HepG2 (cell line): ENCODE measurements at regions not wholly inside any gene's neighbourhood (a gene's known extent, or its start where the extent isn't known, plus 50 kb on each side); places are given as distances from the start of the nearest gene placed in this dataset.

ENCODE experiments used
- ATAC-seq: fragments of 200-7000 bp; cut with Tn5 transposase; 3 replicates; pipeline ENCODE4 v1.9.1; 2020; ENCODE audit warnings: mild to moderate bottlenecking, moderate library complexity
- BruUV-seq: library from RNA; stranded (reverse); fragments of 400-500 nt; replicated peaks from 2 replicates; lab custom pipeline; 2021; lab: Mats Ljungman, UMichigan
- CTCF ChIA-PET: fragments of 300-600 bp; formaldehyde crosslinking; extraction: SDS; loops from one replicate; lab custom pipeline; 2021; ENCODE audit warnings: low total read pairs, inconsistent platforms, low intra/inter-chr PET ratio; lab: Yijun Ruan, JAX
- POLR2A ChIA-PET: fragments of 350-600 bp; sonication (Branson Sonifier 250); formaldehyde crosslinking; loops from one replicate; lab custom pipeline; 2020; ENCODE audit warnings: antibody characterized with exemption, inconsistent platforms; lab: Yijun Ruan, JAX
- DNase-seq: peaks from one replicate; pipeline ENCODE4 v3.0.0-alpha.2; 2015; ENCODE audit warnings: low spot score
- FAIRE-seq: peaks from 3 replicates; lab custom pipeline; 2011; peaks lifted over from hg19 to GRCh38; lab: Jason Lieb, UNC
- H2AFZ ChIP-seq: one replicate; pipeline ENCODE4 v1.6.1; 2011; ENCODE audit warnings: low read length, inconsistent platforms
- H3K27ac ChIP-seq: fragments of 300-600 bp; 3 replicates; pipeline ENCODE4 v1.8.0; 2011; ENCODE audit warnings: mixed run types, mild to moderate bottlenecking, mixed read lengths, low read length, inconsistent platforms; ENCODE audit not compliant: insufficient read depth; ENCODE audit errors: extremely low read length
- H3K27me3 ChIP-seq, 2 experiments: fragments of 200-600 bp in 1 of 2; 2 replicates in 1 of 2; 3 replicates in 1 of 2; pipeline versions ENCODE4 v1.6.0 to v1.8.0; 2011; ENCODE audit warnings: low read length in 2 of 2, mild to moderate bottlenecking in 2 of 2, moderate library complexity in 2 of 2, inconsistent platforms in 1 of 2; ENCODE audit not compliant: insufficient read depth in 2 of 2, control insufficient read depth in 1 of 2
- H3K36me3 ChIP-seq, 2 experiments: fragments of 200-600 bp in 1 of 2; replicated peaks in 1 of 2; 2 replicates in 1 of 2; 3 replicates in 1 of 2; pipeline versions ENCODE4 v1.5.1 to v1.8.0; 2011; ENCODE audit warnings: low read length in 2 of 2, inconsistent platforms in 1 of 2; ENCODE audit not compliant: insufficient read depth in 2 of 2, control insufficient read depth in 1 of 2
- H3K4me1 ChIP-seq: 2 replicates; pipeline ENCODE4 v1.5.1; 2012; ENCODE audit warnings: low read length, inconsistent platforms; ENCODE audit not compliant: insufficient read depth
- H3K4me2 ChIP-seq: 2 replicates; pipeline ENCODE4 v1.6.0; 2011; ENCODE audit warnings: low read depth, low read length, inconsistent platforms
- H3K4me3 ChIP-seq, 3 experiments: fragments of 200-600 bp in 1 of 3; sonication (generic), shearing (Covaris generic) in 1 of 3; replicated peaks in 1 of 3; 2 replicates each; pipeline ENCODE4 v1.5.1; 2011 to 2016; ENCODE audit warnings: low read length in 3 of 3, inconsistent platforms in 2 of 3, low read depth in 2 of 3, mild to moderate bottlenecking in 2 of 3, control low read depth in 1 of 3, mixed read lengths in 1 of 3; ENCODE audit not compliant: insufficient read depth in 1 of 3
- H3K79me2 ChIP-seq: one replicate; pipeline ENCODE4 v1.6.1; 2011; ENCODE audit warnings: low read length, inconsistent platforms; ENCODE audit not compliant: insufficient read depth
- H3K9ac ChIP-seq: 2 replicates; pipeline ENCODE4 v1.6.0; 2011; ENCODE audit warnings: mild to moderate bottlenecking, low read depth, low read length, inconsistent platforms; ENCODE audit not compliant: insufficient read depth
- H3K9me3 ChIP-seq: 2 replicates; pipeline ENCODE4 v1.5.1; 2012; ENCODE audit warnings: mild to moderate bottlenecking, low read length
- H4K20me1 ChIP-seq: 2 replicates; pipeline ENCODE4 v1.6.0; 2011; ENCODE audit warnings: inconsistent platforms, mild to moderate bottlenecking, low read length, moderate library complexity; ENCODE audit not compliant: insufficient read depth
- HDAC6 ChIP-seq: fragments of 200-600 bp; sonication (generic); IDR thresholded peaks from 2 replicates; pipeline ENCODE4 v1.7.0; 2017; ENCODE audit warnings: mild to moderate bottlenecking, antibody characterized with exemption, low read length, low read depth
- HMG20A ChIP-seq: IDR thresholded peaks from 2 replicates; pipeline ENCODE4 v1.6.1; 2016; ENCODE audit warnings: borderline replicate concordance
- HNRNPL ChIP-seq: fragments of 200-400 bp; formaldehyde crosslinking; IDR thresholded peaks from 2 replicates; pipeline ENCODE4 v1.6.1; 2017; ENCODE audit warnings: mild to moderate bottlenecking, low read depth, low read length
- KAT8 ChIP-seq: IDR thresholded peaks from 2 replicates; pipeline ENCODE4 v1.6.1; 2016; ENCODE audit warnings: missing genetic modification reagents, missing compliant biosample characterization
- MAF1 ChIP-seq: sonication (generic); formaldehyde crosslinking; IDR thresholded peaks from 2 replicates; pipeline ENCODE4 v1.5.0; 2020; ENCODE audit warnings: missing genetic modification reagents, borderline replicate concordance
- SNRNP70 ChIP-seq: fragments of 200-400 bp; formaldehyde crosslinking; IDR thresholded peaks from 2 replicates; pipeline ENCODE4 v1.6.1; 2017; ENCODE audit warnings: mild to moderate bottlenecking, low read depth, low read length, moderate library complexity
- TOE1 ChIP-seq: sonication (generic); formaldehyde crosslinking; IDR thresholded peaks from 2 replicates; pipeline ENCODE4 v1.4.0; 2020; ENCODE audit warnings: mild to moderate bottlenecking, missing genetic modification reagents
- TSC22D2 ChIP-seq: sonication (generic); formaldehyde crosslinking; IDR thresholded peaks from 2 replicates; pipeline ENCODE4 v1.5.1; 2020; ENCODE audit warnings: missing genetic modification reagents, mild to moderate bottlenecking, borderline replicate concordance
- ZC3H4 ChIP-seq: sonication (generic); formaldehyde crosslinking; IDR thresholded peaks from 2 replicates; pipeline ENCODE4 v1.4.0; 2020; ENCODE audit warnings: missing genetic modification reagents, borderline replicate concordance
- ZNF431 ChIP-seq: sonication (generic); formaldehyde crosslinking; IDR thresholded peaks from 2 replicates; pipeline ENCODE4 v1.9.0; 2022; ENCODE audit warnings: missing genetic modification reagents, low read depth, mild to moderate bottlenecking, borderline replicate concordance
- WGBS: methylation state at CpG from one replicate; pipeline ENCODE4 v1.1.6; 2017; ENCODE audit warnings: low lambda C conversion rate; 5-methylcytosine and 5-hydroxymethylcytosine counted together
- in situ Hi-C: cut with HindIII; loops from 2 replicates; pipeline ENCODE4 v1.10.0; 2017; ENCODE audit warnings: low pct_unique_long_range_greater_than_20kb; ENCODE audit not compliant: extremely low pct_ligation_motif_present
- intact Hi-C: fragments of 100-400 bp; cut with micrococcal nuclease; formaldehyde crosslinking; loops from one replicate; pipeline ENCODE4 v1.10.0; 2022; ENCODE audit not compliant: unreplicated experiment
- TF ChIP-seq, protein P1 (sequence below): sonication (generic); formaldehyde crosslinking; IDR thresholded peaks from 2 replicates; pipeline ENCODE4 v1.5.0; 2020; ENCODE audit warnings: missing genetic modification reagents

DNA sequence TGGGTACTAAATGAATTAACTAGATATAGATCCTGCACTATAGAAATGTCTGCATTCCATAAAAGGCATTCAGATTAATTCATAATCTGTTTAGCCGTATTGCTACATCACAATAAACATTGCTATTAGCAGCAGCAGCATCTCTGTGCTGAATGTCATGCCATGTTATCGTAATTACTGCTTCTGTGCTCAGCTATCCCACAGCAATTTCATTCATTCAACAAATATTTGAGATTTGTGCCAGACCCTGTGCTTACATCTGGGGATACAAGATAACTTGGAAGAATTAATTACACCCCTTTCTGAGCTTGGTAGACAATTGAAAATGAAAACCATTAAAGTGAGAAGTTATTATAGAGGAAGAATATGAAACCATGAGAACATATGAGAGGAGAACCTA is 185.8 kb upstream of the C11orf87 start:
- no peak for ATAC-seq
- ChIA-PET CTCF (no interaction called here), POLR2A (no interaction called here)
- DNase-seq = no peak
- Histone ChIP-seq H3K4me3 (no peak overlapping the region), H3K9ac (no peak overlapping the region), H3K4me1 (no peaks in the 10 kb centered on the region), H4K20me1 (no peaks in the 10 kb centered on the region), H3K27me3 (no peaks in the 10 kb centered on the region), H3K36me3 (no peaks in the 10 kb centered on the region), H3K4me2 (no peak overlapping the region), H2AFZ (no peak overlapping the region), H3K27ac (no peak overlapping the region), H3K9me3 (no peaks in the 10 kb centered on the region), H3K79me2 (no peaks in the 10 kb centered on the region)
- intact Hi-C loops (no loop called here), in situ Hi-C loops (no loop called here)
- BruUV-seq = no TSS peak
- TF ChIP-seq HMG20A (CRISPR knock-in tag) = no peak
- no peak for TF ChIP-seq ZNF431
- no peak for TF ChIP-seq HDAC6
- no peak for TF ChIP-seq HNRNPL
- TF ChIP-seq, protein P1, sequence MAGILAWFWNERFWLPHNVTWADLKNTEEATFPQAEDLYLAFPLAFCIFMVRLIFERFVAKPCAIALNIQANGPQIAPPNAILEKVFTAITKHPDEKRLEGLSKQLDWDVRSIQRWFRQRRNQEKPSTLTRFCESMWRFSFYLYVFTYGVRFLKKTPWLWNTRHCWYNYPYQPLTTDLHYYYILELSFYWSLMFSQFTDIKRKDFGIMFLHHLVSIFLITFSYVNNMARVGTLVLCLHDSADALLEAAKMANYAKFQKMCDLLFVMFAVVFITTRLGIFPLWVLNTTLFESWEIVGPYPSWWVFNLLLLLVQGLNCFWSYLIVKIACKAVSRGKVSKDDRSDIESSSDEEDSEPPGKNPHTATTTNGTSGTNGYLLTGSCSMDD (CRISPR knock-in tag) = no peak
- no peak for TF ChIP-seq SNRNP70
- TF ChIP-seq TOE1 = no peak
- TF ChIP-seq TSC22D2 (CRISPR knock-in tag) = no peak
- TF ChIP-seq ZC3H4 = no peak
- no peak for TF ChIP-seq MAF1 (CRISPR knock-in tag)
- TF ChIP-seq KAT8 (CRISPR knock-in tag) = no peak
- no peak for FAIRE-seq
- 3% methylated on average over 2 of the region's 2 CpGs for WGBS
